BE2C (cell line): ENCODE measurements at regions not wholly inside any gene's neighbourhood (a gene's known extent, or its start where the extent isn't known, plus 50 kb on each side); places are given as distances from the start of the nearest gene placed in this dataset.
"Not testable (repeated sequence)": the region's sequence is repeated elsewhere in the genome, so short reads cannot be mapped to it uniquely, and the experiment has no call there.

Experiments used
- DNase-seq: peaks from one replicate; pipeline ENCODE4 v3.0.0-alpha.2; 2020
- H3K27me3 ChIP-seq: fragments of 250-450 bp; sonication (Bioruptor Pico); 2 replicates; pipeline ENCODE4 v1.5.1; 2020; ENCODE audit warnings: mild to moderate bottlenecking
- H3K36me3 ChIP-seq: fragments of 250-450 bp; sonication (Bioruptor Pico); 2 replicates; pipeline ENCODE4 v1.5.1; 2020; ENCODE audit warnings: mild to moderate bottlenecking
- H3K4me1 ChIP-seq: fragments of 250-450 bp; sonication (Bioruptor Pico); 2 replicates; pipeline ENCODE4 v1.5.1; 2020
- H3K4me3 ChIP-seq: 2 replicates; pipeline ENCODE4 v1.5.1; 2011; ENCODE audit warnings: low read depth, low read length
- H3K9me3 ChIP-seq: fragments of 250-450 bp; sonication (Bioruptor Pico); 2 replicates; pipeline ENCODE4 v1.5.1; 2020
- CTCF ChIP-seq: IDR thresholded peaks from 2 replicates; pipeline ENCODE4 v1.5.1; 2012; ENCODE audit warnings: mild to moderate bottlenecking, low read depth, low read length

GRCh38 chr7:131638641-131639430 is 82.4 kb upstream of the PODXL start:
- no peak overlapping the region for H3K4me3 ChIP-seq
- H3K36me3 ChIP-seq, result no peaks in the 10 kb centered on the region
- no peaks in the 10 kb centered on the region for H3K27me3 ChIP-seq
- H3K4me1 ChIP-seq, result no peaks in the 10 kb centered on the region
- no peak for DNase-seq
- no peak for TF ChIP-seq CTCF
- H3K9me3 ChIP-seq, result no peaks in the 10 kb centered on the region

DNA sequence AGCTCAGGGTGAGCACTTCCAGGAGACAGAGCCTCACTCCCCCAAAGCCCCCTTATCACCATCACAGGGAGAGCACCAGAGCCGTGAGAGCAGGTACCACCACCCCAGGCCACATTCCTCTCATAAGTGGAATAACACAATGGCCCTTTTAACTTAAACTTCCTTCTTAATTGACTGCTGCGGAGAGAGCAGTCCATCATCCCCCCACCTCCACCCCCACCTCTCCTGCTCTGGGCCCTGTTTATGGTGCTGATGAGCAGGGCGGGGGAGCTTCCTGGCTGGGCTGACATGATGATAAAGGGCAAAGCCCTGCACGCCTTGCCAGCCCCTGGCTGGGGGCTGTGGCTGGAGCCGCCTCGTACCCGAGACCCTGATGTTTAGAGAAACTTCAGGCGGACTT is 81.4 kb upstream of the PODXL start:
- Histone ChIP-seq H3K9me3 (no peaks in the 10 kb centered on the region), H3K27me3 (no peaks in the 10 kb centered on the region), H3K4me1 (no peaks in the 10 kb centered on the region), H3K4me3 (no peak overlapping the region), H3K36me3 (no peaks in the 10 kb centered on the region)
- TF ChIP-seq CTCF, result no peak
- DNase-seq, result no peak

- no peaks in the 10 kb centered on the region for H3K4me1 ChIP-seq
Measured at GRCh38 chr7:131636092-131636491, 79.7 kb upstream of the PODXL start.

GRCh38 chr7:131634197-131634596 is 77.8 kb upstream of the PODXL start:
- H3K27me3 ChIP-seq, H3K4me1 ChIP-seq, DNase-seq, H3K36me3 ChIP-seq, H3K9me3 ChIP-seq, H3K4me3 ChIP-seq: not testable (repeated sequence)

More at GRCh38 chr7:131636092-131636491, 79.7 kb upstream of the PODXL start:
- H3K4me3 ChIP-seq, result no peak overlapping the region
- TF ChIP-seq CTCF, result no peak
- H3K27me3 ChIP-seq, result no peaks in the 10 kb centered on the region
- H3K9me3 ChIP-seq, result no peaks in the 10 kb centered on the region
- no peaks in the 10 kb centered on the region for H3K36me3 ChIP-seq
- no peak for DNase-seq

DNA sequence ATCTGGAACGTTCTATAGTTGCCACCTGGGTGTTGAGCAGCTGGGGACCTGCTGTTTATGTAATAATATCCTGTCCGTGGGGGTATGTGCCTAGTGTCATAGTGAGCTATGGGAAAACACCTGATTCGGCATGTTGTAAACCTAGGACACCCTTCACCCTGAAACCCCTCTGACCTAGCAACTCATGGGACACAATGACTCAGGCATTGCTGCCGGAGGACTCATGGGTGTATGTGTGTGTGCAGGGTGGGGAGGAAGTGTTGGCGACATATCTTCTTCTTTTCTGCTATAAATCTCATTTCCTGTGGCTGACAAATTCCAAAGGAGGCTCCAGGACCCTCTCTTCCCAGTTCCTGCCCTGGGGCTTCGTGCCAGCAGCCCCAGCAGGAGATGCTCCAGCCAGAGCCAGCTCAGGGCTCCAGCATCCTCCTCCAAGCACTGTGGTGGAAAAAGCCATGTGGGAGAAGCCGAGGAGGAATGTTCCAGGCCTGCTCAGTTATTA is 77.0 kb upstream of the PODXL start:
- no peak overlapping the region for H3K4me3 ChIP-seq
- TF ChIP-seq CTCF, result no peak
- DNase-seq, result no peak
- no peaks in the 10 kb centered on the region for H3K27me3 ChIP-seq
- no peaks in the 10 kb centered on the region for H3K9me3 ChIP-seq
- no peaks in the 10 kb centered on the region for H3K36me3 ChIP-seq
- H3K4me1 ChIP-seq, result no peaks in the 10 kb centered on the region

GRCh38 chr7:131630427-131630826 is 74.0 kb upstream of the PODXL start:
- H3K27me3 ChIP-seq, result no peaks in the 10 kb centered on the region
- TF ChIP-seq CTCF, result no peak
- H3K36me3 ChIP-seq, result no peaks in the 10 kb centered on the region
- no peaks in the 10 kb centered on the region for H3K9me3 ChIP-seq
- no peak overlapping the region for H3K4me3 ChIP-seq
- H3K4me1 ChIP-seq, result no peaks in the 10 kb centered on the region
- no peak for DNase-seq
